ENCODE measurements at regions not wholly inside any gene's neighbourhood (a gene's known extent, or its start where the extent isn't known, plus 50 kb on each side); places are given as distances from the start of the nearest gene placed in this dataset.

GRCh38 chr1:82759035-82759434 is 958.3 kb downstream of the ADGRL2 start:
- no peak for TF ChIP-seq CTCF (IDR thresholded peaks at IDR 0.05; ENCODE audit: low read depth, low read length)
- TF ChIP-seq, protein P1, sequence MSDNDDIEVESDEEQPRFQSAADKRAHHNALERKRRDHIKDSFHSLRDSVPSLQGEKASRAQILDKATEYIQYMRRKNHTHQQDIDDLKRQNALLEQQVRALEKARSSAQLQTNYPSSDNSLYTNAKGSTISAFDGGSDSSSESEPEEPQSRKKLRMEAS (IDR thresholded peaks at IDR 0.05; ENCODE audit: low read depth, low read length) = no peak
- TF ChIP-seq POLR2A (IDR thresholded peaks at IDR 0.05; ENCODE audit: extremely low read depth, insufficient read length) = no peak

All from NB4 (cell line).